SK-N-SH treated with all-trans-retinoic acid at 6 μM for 48 hours (cell line): ENCODE measurements at regions not wholly inside any gene's neighbourhood (a gene's known extent, or its start where the extent isn't known, plus 50 kb on each side); places are given as distances from the start of the nearest gene placed in this dataset.

Source experiments
- ATAC-seq: fragments of 200-7000 bp; cut with Tn5 transposase; 3 replicates; pipeline ENCODE4 v1.9.1; 2020; ENCODE audit warnings: mild to moderate bottlenecking, moderate library complexity
- ARNTL ChIP-seq: fragments of 450-650 bp; formaldehyde crosslinking; IDR thresholded peaks from 2 replicates; pipeline ENCODE4 v1.5.0; 2020; ENCODE audit warnings: low read depth, mild to moderate bottlenecking, moderate library complexity, borderline replicate concordance
- BACH2 ChIP-seq: fragments of 250-450 bp; sonication (Bioruptor Pico); IDR thresholded peaks from 2 replicates; pipeline ENCODE4 v1.9.0; 2021; ENCODE audit warnings: mild to moderate bottlenecking, borderline replicate concordance
- CSDC2 ChIP-seq: fragments of 250-450 bp; sonication (Bioruptor Pico); IDR thresholded peaks from 2 replicates; pipeline ENCODE4 v1.5.0; 2020; ENCODE audit warnings: mild to moderate bottlenecking, moderate library complexity
- ESRRG ChIP-seq: fragments of 250-450 bp; sonication (Bioruptor Pico); IDR thresholded peaks from 2 replicates; pipeline ENCODE4 v1.6.1; 2021; ENCODE audit warnings: mild to moderate bottlenecking
- GLIS3 ChIP-seq: fragments of 250-450 bp; sonication (Bioruptor Pico); IDR thresholded peaks from 2 replicates; pipeline ENCODE4 v1.5.0; 2020; ENCODE audit warnings: mild to moderate bottlenecking, moderate library complexity
- ISL1 ChIP-seq: fragments of 250-450 bp; sonication (Bioruptor Pico); IDR thresholded peaks from 2 replicates; pipeline ENCODE4 v2.1.2; 2022; ENCODE audit warnings: mild to moderate bottlenecking, moderate library complexity
- OSR1 ChIP-seq: fragments of 250-450 bp; sonication (Bioruptor Pico); IDR thresholded peaks from 2 replicates; pipeline ENCODE4 v1.8.0; 2022; ENCODE audit warnings: moderate library complexity, mild to moderate bottlenecking, inconsistent platforms
- RARB ChIP-seq: fragments of 250-450 bp; sonication (Bioruptor Pico); IDR thresholded peaks from 2 replicates; pipeline ENCODE4 v1.8.0; 2021; ENCODE audit warnings: mild to moderate bottlenecking, moderate library complexity
- SNAI2 ChIP-seq: fragments of 250-450 bp; sonication (Bioruptor Pico); IDR thresholded peaks from 2 replicates; pipeline ENCODE4 v1.5.0; 2020; ENCODE audit warnings: mild to moderate bottlenecking, moderate library complexity
- TCF4 ChIP-seq: fragments of 250-450 bp; sonication (Bioruptor Pico); IDR thresholded peaks from 2 replicates; pipeline ENCODE4 v1.8.0; 2021; ENCODE audit warnings: mild to moderate bottlenecking, moderate library complexity, borderline replicate concordance
- TOX ChIP-seq: fragments of 250-450 bp; sonication (Bioruptor Pico); IDR thresholded peaks from 2 replicates; pipeline ENCODE4 v1.8.0; 2021; ENCODE audit warnings: mild to moderate bottlenecking, moderate library complexity, borderline replicate concordance
- ZC3H10 ChIP-seq: fragments of 250-450 bp; sonication (Bioruptor Pico); IDR thresholded peaks from 2 replicates; pipeline ENCODE4 v1.5.1; 2021; ENCODE audit warnings: mild to moderate bottlenecking, moderate library complexity
- ZFP3 ChIP-seq: fragments of 250-450 bp; sonication (Bioruptor Pico); IDR thresholded peaks from 2 replicates; pipeline ENCODE4 v1.5.0; 2020; ENCODE audit warnings: mild to moderate bottlenecking, moderate library complexity
- ZFP30 ChIP-seq: fragments of 450-650 bp; formaldehyde crosslinking; IDR thresholded peaks from 2 replicates; pipeline ENCODE4 v1.5.0; 2022; ENCODE audit warnings: mild to moderate bottlenecking, moderate library complexity
- ZNF565 ChIP-seq: fragments of 450-650 bp; formaldehyde crosslinking; conservative IDR thresholded peaks from 2 replicates; pipeline ENCODE4 v1.5.0; 2020; ENCODE audit warnings: low read depth, mild to moderate bottlenecking, moderate library complexity
- ZNF70 ChIP-seq: fragments of 450-650 bp; formaldehyde crosslinking; IDR thresholded peaks from 2 replicates; pipeline ENCODE4 v1.5.0; 2020; ENCODE audit warnings: mild to moderate bottlenecking, moderate library complexity
- ZNF8 ChIP-seq: fragments of 450-650 bp; formaldehyde crosslinking; IDR thresholded peaks from 2 replicates; pipeline ENCODE4 v1.5.0; 2020; ENCODE audit warnings: mild to moderate bottlenecking, moderate library complexity
- TF ChIP-seq, protein P1 (sequence below): fragments of 250-450 bp; sonication (Bioruptor Pico); IDR thresholded peaks from 2 replicates; pipeline ENCODE4 v1.5.0; 2020; ENCODE audit warnings: mild to moderate bottlenecking, moderate library complexity
- TF ChIP-seq, protein P2 (sequence below): fragments of 250-450 bp; sonication (Bioruptor Pico); IDR thresholded peaks from 2 replicates; pipeline ENCODE4 v1.8.0; 2020; ENCODE audit warnings: mild to moderate bottlenecking, moderate library complexity, borderline replicate concordance
- TF ChIP-seq, protein P3 (sequence below): fragments of 250-450 bp; sonication (Bioruptor Pico); IDR thresholded peaks from 2 replicates; pipeline ENCODE4 v1.5.1; 2020; ENCODE audit warnings: low read depth, mild to moderate bottlenecking, moderate library complexity

DNA sequence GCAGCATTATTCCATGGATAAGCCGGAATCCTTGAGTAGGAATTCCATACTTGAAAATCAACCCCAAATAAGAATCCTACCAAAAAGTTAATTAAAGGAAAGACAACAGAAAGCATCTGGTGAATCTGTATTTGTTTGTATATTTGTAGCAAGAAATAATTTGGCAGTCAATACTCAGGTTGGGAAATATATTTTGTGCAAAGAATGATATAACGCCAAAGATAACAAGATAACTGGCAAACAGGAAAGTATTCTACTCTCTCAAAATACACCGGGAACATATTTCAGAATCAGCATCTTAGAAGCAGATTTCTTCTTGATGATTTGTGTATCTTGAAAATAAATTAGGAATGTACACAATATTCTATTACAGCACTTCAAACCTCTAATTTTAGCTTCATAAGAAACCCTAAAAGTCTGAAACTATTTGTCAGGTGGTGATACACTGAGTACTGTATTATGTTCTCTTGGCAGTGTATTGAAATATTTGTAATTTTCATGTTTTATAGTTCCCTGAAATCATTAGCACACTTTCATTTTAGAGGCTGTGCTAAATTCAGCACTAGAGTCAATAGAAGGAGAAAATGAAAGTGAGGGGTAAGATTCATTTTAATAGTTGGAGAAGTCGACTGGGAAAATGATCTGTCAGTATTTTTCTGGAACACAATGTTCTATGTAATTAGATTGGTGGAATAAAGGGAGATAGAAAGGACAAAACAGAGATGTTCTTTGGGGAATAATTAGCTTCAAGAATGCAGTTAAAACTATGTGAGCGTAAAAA, 879.7 kb upstream of the GJE1 start:
- TF ChIP-seq SNAI2 = no peak
- TF ChIP-seq, protein P1, sequence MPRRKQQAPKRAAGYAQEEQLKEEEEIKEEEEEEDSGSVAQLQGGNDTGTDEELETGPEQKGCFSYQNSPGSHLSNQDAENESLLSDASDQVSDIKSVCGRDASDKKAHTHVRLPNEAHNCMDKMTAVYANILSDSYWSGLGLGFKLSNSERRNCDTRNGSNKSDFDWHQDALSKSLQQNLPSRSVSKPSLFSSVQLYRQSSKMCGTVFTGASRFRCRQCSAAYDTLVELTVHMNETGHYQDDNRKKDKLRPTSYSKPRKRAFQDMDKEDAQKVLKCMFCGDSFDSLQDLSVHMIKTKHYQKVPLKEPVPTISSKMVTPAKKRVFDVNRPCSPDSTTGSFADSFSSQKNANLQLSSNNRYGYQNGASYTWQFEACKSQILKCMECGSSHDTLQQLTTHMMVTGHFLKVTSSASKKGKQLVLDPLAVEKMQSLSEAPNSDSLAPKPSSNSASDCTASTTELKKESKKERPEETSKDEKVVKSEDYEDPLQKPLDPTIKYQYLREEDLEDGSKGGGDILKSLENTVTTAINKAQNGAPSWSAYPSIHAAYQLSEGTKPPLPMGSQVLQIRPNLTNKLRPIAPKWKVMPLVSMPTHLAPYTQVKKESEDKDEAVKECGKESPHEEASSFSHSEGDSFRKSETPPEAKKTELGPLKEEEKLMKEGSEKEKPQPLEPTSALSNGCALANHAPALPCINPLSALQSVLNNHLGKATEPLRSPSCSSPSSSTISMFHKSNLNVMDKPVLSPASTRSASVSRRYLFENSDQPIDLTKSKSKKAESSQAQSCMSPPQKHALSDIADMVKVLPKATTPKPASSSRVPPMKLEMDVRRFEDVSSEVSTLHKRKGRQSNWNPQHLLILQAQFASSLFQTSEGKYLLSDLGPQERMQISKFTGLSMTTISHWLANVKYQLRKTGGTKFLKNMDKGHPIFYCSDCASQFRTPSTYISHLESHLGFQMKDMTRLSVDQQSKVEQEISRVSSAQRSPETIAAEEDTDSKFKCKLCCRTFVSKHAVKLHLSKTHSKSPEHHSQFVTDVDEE = no peak
- TF ChIP-seq ISL1 (CRISPR knock-in tag) = no peak
- no peak for TF ChIP-seq ZFP3 (CRISPR knock-in tag)
- TF ChIP-seq, all 23 proteins: peak for 0
- ATAC-seq = peak; percentile 19; the same call in 1 of the 3 replicates

DNA sequence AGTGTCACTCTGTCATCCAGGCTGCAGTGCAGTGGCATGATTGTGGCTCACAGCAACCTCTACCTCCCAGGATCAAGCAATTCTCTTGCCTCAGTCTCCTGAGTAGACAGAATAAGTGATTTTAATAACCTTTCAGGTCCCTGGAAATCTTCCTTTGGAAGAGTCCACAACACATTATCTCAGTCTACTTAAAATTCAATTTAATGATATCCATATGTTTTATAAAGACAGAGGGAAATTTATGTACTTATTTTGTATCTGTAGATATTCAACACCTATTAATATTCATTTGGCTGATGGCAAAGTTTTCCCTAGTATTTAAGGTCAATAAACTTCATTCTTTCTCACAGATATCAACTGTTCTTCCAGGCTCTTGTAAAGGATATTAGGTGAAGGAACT, 881.4 kb upstream of the GJE1 start:
- TF ChIP-seq ZFP3 (CRISPR knock-in tag) (no peak), ISL1 (CRISPR knock-in tag) (no peak)
- no peak for ATAC-seq

DNA sequence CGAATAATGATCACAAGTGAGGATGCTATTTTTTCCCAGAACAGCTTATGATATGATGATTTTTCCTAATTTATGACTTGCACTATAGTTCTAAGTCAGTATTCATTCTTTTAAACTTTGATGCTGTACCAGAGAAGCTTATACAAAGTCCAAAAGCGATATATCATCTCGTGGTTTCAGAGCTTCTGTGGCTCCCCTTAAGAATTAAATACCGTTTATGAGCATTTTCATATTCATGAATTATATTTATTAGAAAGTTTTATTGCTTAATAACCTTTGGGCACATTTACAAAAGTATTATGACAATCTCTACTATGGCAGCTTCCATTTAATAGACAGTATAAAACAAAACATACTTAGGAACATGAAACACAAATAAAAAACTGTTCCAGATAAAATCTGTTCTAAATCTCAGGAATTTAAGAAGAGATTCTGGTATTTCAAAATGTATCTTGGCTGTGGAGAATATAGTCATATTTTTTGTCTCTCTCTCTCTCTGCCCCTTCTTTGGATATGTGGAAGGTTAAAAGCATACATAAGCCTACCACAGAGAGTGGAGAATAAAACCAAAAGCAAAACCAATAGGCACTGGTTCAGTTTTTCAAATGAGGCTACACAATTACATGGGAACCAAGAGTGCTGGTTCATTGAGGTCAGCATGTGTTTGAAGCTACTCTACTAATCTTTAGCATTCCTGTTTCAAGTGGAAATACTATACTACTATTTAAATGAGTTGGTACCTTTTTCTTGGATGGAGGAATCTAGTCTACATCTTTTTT, 884.5 kb upstream of the GJE1 start:
- TF ChIP-seq ARNTL = no peak
- no peak for TF ChIP-seq SNAI2
- no peak for TF ChIP-seq ZNF565 (CRISPR knock-in tag)
- TF ChIP-seq ZFP30 (CRISPR knock-in tag) = no peak
- no peak for TF ChIP-seq ZC3H10 (CRISPR knock-in tag)
- no peak for TF ChIP-seq ZNF70 (CRISPR knock-in tag)
- no peak for TF ChIP-seq TOX (CRISPR knock-in tag)
- TF ChIP-seq OSR1 = no peak
- no peak for TF ChIP-seq CSDC2 (CRISPR knock-in tag)
- no peak for TF ChIP-seq ISL1 (CRISPR knock-in tag)
- TF ChIP-seq BACH2 (CRISPR knock-in tag) = no peak
- TF ChIP-seq TCF4 (CRISPR knock-in tag) = no peak
- TF ChIP-seq RARB (CRISPR knock-in tag) = no peak
- no peak for TF ChIP-seq GLIS3
- no peak for TF ChIP-seq ZNF8 (CRISPR knock-in tag)
- no peak for ATAC-seq

DNA sequence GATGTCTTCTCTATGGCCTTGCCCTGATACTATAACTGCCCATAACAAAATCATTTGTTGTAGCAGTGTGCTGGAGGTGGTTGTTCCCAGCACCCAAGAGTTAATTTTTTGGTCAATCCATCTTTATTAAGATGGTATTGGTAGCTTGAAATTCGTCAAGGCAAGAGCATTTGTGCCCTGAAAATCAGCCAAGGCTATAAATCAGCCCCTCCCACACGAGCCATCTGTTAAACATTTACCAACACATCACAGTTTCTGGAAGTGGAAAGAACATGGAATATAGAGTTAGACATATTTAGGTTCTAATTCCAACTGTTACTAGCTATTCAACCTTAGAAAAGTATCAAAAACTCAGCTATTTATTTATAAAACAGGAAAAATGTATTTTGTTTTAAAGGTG, 888.4 kb upstream of the GJE1 start:
- ATAC-seq = no peak
- TF ChIP-seq ISL1 (CRISPR knock-in tag) = no peak
- TF ChIP-seq ZC3H10 (CRISPR knock-in tag) = no peak
- no peak for TF ChIP-seq ZNF8 (CRISPR knock-in tag)
- TF ChIP-seq, protein P2, sequence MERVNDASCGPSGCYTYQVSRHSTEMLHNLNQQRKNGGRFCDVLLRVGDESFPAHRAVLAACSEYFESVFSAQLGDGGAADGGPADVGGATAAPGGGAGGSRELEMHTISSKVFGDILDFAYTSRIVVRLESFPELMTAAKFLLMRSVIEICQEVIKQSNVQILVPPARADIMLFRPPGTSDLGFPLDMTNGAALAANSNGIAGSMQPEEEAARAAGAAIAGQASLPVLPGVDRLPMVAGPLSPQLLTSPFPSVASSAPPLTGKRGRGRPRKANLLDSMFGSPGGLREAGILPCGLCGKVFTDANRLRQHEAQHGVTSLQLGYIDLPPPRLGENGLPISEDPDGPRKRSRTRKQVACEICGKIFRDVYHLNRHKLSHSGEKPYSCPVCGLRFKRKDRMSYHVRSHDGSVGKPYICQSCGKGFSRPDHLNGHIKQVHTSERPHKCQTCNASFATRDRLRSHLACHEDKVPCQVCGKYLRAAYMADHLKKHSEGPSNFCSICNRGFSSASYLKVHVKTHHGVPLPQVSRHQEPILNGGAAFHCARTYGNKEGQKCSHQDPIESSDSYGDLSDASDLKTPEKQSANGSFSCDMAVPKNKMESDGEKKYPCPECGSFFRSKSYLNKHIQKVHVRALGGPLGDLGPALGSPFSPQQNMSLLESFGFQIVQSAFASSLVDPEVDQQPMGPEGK (CRISPR knock-in tag) = no peak
- no peak for TF ChIP-seq ZNF70 (CRISPR knock-in tag)
- TF ChIP-seq ESRRG (CRISPR knock-in tag) = no peak
- TF ChIP-seq ZFP30 (CRISPR knock-in tag) = no peak
- TF ChIP-seq BACH2 (CRISPR knock-in tag) = no peak
- TF ChIP-seq, protein P3, sequence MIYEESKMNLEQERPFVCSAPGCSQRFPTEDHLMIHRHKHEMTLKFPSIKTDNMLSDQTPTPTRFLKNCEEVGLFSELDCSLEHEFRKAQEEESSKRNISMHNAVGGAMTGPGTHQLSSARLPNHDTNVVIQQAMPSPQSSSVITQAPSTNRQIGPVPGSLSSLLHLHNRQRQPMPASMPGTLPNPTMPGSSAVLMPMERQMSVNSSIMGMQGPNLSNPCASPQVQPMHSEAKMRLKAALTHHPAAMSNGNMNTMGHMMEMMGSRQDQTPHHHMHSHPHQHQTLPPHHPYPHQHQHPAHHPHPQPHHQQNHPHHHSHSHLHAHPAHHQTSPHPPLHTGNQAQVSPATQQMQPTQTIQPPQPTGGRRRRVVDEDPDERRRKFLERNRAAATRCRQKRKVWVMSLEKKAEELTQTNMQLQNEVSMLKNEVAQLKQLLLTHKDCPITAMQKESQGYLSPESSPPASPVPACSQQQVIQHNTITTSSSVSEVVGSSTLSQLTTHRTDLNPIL = no peak
- TF ChIP-seq TOX (CRISPR knock-in tag) = no peak
- TF ChIP-seq GLIS3 = no peak
- TF ChIP-seq, protein P1 = no peak
- TF ChIP-seq RARB (CRISPR knock-in tag) = no peak
